GM21529 (cell line): ENCODE measurements at regions not wholly inside any gene's neighbourhood (a gene's known extent, or its start where the extent isn't known, plus 50 kb on each side); places are given as distances from the start of the nearest gene placed in this dataset.
"Not testable (repeated sequence)": the region's sequence is repeated elsewhere in the genome, so short reads cannot be mapped to it uniquely, and the experiment has no call there.

Experiments used
- ATAC-seq: cut with Tn5 transposase; IDR thresholded peaks from one replicate; pipeline ENCODE4 v1.9.1; 2021; ENCODE audit not compliant: unreplicated experiment

DNA sequence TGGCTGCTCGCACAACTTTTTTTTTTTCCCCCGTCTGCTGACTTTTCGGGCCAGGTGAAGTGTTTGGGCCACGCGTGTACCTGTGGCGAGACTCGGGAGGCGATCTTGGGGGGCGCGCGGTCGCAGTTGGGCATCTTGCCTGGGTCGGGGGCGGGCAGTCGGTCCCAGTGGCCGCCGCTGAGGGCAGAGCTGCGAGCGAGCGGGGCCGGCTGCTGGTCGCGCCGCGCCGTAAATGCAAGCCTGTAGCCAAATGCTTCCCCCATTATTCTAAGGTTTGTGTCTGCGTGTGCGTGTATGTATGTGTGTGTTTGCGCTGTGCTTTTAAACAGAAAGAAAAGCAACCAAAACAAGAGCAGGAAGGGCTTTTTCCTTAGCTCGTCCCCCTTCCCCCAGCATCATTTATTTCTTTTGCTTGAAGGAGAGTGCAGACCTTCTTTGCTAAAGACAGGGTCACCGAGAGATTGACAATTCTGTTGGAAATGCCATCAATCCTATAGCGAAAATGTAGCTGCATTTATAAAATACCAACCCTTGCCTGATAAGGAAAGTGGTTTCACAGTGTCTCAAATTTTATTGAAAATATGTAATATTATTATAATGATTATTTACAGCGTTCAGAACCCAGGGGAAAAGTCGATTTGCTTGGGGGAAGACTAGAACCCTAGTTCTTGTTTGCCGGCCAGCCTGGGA lies 143.2 kb upstream of the ZNF536 start:
- no peak for ATAC-seq

DNA sequence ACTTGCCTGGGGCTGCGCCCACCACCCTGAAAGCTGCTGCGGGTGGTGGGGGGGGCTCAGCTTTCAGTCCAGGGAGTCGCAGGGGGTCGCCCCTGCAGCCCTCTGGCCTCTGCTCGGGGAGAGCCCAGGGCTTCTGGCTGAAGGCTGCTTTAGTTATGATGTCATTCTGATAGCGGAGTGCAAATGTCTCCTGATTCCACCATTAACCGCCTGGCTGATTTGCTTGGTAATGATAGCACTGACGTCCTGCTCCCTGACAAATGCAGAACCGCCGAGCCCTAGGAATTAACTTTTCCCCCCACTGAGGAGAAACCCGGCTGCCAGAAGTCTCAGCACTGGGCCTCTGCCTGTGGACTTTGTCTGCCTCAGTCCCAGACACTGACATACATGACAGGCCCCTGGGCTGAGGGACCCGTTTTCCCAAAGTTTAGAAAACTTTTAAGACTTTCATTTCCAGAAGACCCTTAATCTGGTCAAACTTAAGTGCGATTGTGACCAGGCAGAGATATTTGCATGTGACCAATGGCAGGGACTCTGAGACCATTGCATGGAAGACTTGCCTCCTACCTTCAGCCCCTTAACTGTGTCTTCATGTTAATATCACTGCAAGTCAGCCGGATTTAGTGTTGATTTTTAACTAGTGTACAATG lies 142.5 kb upstream of the ZNF536 start:
- ATAC-seq: no peak

DNA sequence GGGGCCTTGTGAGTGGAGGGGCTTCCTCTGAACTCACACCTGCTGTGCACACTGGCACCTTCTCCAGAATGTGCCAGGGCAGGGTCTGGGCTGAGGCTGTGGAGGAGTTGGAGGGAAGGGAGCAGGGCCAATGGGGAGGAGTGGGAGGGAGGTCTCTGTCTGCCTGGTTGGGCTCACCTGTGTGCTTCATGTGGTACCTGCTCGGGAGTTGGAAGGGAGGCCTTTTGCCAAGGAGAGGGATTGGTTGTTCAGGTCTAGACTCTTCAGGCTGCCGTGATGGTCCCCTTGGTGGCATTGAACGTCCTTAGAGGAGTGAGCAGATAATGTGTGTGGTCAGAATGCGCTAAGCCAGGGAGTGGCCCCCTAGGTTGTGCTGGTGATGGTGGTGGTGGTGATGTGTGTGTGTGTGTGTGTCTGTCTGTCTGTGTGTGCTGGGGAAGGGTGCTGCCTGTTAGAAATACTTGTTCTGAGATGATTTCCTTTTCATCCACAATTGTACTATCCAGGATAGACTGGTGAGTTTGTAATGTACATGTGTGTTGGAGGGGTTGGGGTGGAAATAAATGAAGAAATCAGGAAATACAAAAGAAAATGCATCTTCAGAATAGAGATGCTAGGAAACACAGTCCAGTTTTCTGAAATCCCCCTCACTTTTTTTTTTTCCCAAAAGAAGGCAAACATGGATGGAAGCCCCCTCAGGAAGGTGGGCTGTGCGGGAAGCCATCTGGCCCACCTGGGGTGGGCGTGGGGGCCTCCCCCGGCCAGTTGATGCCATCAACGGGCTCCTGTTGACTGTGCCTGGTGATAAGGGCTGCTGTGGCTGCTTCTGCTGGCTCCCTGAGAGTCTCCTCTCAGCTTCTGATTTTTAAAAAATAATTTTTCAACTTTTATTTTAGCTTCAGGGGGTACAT lies 140.5 kb upstream of the ZNF536 start:
- ATAC-seq: no peak

DNA sequence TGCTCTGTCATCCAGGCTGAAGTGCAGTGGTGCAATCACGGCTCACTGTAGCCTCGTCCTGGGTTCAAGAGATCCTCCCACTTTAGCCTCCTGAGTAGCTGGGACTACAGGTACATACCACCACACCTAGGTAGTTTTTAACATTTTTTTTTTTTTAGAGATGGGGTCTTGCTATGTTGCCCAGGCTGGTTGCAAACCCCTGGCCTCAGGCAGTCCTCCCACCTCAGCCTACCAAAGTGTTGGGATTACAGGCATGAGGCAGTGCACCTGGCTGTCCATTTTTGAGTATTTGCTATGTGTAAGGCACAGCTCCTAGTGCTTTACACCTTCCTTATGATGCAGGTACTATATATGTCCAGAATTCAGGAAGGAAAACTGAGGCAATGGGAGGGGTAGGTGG lies 138.8 kb upstream of the ZNF536 start:
- ATAC-seq: no peak

DNA sequence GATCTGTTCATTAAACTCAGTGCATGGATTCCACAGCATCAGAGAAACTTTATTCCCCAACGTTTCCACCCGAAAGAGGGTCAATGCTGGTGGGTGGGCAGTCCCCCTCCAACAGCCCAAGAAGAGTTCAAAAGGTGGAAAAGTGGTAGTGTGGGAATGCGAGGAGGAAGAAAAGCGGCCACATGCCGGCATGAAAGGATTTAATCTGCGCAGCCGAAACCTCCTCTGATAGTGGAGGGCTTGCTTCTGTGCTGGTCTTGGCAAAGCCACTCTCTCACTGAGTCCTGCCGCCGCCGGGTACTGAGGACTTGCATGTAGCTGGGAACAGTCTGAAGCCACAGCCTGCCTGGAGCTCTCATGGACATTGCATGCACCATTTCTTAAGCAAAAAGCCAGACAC lies 136.2 kb upstream of the ZNF536 start:
- no peak for ATAC-seq

DNA sequence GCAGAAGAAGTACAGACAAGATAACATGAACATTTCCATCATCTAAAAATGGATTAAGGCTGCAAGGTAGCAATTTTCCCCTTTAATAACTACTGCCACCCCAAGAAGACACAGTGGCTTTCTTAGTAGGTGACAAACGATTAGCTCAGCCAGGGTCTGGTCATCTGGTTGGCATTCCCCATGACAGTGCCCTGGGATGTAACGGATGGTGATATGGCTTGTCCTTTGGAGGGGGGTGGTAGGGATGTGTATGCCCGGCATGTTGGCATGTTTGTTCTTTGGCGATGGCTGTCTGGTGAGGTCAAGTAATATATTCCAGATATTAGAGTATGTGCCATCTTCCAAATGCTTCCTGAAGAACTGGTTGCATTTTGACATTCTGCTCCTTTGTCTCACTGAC lies 135.6 kb upstream of the ZNF536 start:
- no peak for ATAC-seq

DNA sequence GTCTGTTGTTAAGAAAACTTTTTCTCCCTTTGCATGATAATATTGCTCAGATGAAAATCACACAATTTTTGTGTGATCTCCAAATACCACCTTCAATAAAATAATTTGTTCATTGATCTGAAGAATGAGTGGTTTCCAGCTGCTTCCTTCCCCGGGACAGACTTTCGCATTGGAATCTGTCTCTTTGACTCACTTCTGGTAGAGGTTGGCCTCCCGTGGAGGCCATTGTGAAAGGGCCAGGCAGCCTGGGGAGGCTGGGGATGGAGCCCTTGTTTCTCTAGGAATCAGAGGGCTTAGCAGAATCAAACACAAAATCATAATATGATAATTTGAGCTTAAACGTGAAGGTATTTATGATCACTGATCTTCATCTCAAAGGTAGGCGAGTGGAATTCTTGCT lies 135.0 kb upstream of the ZNF536 start:
- no peak for ATAC-seq

DNA sequence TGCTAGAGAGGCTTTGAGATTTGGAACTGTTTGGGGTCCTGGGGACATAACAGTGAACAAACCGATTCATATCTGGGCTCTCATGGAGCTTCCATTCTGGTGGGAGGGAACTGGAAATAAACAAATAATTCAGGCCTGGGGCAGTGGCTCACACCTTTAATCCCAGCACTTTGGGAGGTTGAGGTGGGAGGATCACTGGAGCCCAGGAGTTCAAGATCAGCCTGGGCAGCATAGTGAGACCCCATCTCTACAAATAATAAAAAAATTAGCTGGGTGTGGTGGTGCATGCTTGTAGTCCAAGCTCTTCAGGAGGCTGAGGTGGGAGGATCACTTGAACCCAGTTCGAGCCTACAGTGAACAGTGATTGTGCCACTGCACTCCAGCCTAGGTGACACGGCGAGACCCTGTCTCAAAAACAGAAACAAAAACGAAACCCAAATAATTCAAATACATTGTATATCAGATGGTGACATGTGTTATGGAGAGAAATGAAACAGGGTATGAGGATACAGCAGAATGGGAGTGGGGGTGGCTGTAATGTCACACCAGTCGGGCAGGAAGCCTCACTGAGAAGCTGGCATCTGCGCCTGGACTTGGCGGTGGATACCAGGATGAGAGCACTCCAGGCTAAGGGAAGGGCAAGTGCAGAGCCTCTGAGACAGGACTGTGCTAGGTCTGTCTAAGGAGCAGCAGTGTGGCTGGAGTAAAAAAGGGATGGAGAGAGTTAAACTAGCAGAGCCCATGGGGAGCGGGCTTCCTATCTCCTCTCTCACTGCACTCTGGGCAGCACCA lies 131.1 kb upstream of the ZNF536 start:
- ATAC-seq: no peak

DNA sequence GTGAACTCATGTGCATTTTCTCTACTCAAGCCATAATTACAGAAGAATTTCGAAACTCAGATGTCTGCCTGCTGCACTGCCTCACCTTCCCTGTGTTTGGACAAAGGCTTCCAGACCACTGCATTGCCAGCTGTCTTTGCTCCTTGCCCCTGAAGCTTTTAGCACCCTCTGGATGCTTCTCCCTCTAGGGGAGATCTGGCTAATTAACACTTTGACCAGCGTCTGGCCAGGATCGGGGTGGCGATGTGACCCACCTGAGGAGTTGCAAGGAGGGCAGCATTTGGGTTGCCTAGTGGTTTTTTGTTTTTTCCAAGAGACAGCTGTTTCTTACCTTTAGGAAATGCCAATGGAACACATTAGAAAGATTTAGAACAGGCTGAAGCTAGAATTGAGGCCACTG lies 127.7 kb upstream of the ZNF536 start:
- no peak for ATAC-seq

DNA sequence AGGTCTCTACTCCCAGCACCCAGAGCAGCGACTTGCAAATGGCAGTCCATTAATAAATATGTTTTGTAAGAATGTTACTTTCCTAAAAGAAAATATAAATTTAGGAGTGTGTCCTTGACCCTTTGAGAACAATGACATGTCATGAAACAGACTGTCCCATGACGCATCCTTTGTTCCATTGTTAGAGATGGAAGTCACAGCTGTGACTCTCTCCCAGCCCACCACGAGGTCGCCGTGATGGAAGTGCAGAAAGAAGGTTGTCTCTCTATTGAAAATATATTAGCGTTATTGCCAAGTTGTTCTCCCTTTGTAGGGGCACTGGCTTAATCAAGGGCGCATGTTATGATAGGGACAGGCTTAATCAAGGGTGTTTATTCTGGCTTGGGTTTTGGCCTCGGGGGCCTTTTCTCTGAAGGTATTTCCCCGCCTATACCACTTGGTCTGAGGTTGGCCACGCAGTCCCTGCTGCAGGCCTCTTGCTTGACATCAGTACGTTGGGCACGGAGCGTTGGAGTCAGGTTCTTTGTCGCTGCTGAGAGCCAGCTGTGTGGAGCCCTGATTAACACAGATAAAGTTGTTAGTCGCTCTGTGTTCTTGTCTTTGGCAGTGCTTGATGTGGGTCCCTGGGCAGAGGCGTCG lies 126.7 kb upstream of the ZNF536 start:
- ATAC-seq: no peak

DNA sequence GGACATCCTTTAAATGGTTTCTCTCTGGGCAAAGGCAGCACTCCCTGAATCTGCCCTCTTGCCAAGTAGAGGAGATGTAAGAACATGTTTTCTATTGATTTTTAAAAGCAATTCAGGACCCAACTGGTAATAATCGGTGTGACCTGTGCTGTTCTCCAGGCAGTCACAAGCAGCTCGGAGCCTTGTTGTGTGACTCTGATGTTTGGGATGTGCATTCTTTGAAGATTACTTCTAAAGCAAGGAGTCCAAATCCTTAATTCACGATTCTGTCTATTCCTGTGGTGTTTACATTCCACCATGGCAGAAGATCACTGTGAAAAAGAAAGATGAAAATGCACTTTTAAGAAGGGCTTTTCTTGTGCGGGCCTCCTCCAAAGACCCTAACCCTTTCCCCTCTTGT lies 122.3 kb upstream of the ZNF536 start:
- ATAC-seq: no peak

DNA sequence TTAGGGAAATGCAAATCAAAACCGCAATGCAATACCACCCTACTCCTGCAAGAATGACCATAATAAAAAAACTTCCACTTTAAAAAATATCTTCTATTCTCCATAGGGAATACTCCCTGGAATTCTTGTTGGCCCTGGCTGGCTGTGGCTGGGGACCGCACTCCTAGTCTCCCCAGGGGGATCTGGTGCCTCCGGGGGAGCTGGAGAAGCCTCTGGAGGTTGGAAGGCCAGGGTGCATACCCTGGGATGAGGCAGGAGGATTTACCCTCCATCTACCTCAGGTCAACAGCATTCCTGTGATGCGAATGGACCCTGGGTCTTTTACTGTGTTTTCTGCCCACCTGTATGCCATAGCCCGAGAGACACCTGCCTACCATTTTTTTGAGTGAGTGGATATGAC lies 120.0 kb upstream of the ZNF536 start:
- ATAC-seq: no peak

DNA sequence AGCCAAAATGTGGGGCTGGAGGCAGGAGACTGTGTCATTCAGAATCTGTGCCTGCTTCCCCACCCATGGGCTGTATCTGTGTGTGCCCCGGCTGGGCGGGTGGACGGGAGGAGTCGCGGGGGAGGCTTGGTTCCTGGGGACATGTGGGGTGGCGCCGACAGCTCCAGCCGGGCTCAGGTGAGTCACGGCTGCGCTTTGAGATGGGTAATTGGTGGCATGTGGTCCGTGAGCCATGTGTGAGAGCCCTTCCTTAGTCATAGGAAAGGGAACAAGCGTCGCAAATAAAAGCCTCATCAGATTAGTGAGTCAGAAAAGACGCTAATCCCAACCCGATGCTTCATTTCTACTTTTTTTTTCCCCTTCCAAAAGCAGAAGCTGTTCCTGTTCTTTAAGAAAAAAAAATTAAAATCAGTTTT lies 118.6 kb upstream of the ZNF536 start:
- ATAC-seq: no peak

DNA sequence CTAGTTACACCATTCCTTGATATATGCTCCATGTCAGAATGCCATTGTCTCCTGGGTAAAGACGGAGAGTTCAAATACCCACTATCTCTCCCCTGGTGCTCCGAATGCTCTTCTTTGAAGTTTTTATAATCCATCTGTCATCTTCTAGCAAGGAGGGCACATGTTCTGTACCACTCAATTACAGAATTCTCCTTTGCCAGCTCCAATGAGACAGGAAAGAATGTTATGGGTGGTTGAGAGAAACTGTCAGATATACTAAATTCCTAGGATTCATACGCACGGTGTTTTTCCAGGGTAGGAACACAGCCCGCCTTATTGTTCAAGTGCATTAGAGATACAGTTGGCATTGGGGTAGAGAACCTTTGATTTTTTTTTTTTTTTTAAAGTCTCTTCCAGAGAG lies 118.0 kb upstream of the ZNF536 start:
- no peak for ATAC-seq

DNA sequence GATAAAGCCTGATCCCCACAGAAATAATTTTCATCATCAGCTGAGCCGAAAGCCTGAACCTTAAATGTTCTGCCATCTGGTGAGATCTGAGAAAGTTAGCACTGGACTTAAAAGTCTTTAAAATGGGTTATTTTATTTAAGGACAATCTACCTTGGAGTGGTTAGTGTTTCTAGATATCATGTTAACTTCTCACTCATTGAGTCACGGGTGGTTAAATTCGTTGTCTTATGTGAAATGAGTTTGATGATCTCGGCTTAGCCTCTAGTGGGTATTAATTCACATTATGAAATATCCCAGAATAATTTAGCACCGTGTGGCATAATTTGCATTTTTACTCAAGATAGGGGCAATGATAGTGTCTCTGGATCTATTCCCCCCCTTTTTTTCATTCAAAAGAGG lies 117.4 kb upstream of the ZNF536 start:
- ATAC-seq: no peak

DNA sequence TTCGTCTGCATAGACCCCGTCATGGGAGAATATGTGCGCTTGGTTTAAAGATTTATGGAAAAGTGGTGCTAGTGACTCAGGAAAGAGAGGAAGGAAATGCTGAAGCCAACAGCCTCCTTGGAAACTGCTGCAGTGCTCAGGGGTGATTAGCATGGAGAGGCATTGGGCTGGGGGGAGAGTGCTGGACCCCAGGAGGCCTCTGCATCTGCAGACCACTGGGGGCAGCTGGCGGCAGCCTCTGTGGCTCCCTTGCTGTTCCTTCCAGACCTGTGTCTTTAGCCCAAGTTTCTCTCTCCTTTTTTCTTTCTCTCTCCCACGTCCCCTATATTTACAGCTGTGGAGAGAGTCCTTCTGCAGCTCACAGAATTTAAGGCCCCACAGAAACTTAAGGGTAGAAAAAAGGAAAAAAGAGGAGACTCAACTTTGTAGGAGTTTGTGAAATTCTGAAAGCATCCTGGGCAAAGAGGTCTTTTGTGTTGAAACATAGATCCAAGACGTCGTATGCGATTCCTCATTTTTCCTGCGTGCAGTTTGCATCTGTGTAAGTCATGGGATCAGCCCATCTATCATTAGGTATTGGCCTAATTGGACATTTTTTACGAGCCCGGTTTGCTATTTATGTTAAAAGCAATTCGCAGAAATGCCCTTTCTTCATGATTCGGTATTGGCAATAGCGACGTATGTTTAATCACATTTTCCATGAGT lies 116.2 kb upstream of the ZNF536 start:
- ATAC-seq: no peak

DNA sequence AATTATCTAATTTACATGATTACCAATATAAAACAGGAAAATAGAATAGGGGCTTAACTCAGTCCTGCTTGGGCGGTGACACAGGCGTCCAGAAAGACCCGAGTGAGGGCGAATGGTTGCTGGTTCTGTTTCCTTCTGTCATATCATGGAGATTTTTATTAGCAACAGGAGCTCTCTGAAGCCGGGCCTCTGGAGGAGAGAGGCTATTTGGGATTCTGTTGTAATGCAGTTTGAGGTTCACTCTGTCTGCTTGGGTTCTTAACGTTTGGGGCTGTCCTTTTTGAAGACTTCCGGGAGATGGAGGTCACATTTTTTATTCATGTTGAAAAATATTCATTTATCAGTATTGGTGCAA lies 115.7 kb upstream of the ZNF536 start:
- no peak for ATAC-seq

DNA sequence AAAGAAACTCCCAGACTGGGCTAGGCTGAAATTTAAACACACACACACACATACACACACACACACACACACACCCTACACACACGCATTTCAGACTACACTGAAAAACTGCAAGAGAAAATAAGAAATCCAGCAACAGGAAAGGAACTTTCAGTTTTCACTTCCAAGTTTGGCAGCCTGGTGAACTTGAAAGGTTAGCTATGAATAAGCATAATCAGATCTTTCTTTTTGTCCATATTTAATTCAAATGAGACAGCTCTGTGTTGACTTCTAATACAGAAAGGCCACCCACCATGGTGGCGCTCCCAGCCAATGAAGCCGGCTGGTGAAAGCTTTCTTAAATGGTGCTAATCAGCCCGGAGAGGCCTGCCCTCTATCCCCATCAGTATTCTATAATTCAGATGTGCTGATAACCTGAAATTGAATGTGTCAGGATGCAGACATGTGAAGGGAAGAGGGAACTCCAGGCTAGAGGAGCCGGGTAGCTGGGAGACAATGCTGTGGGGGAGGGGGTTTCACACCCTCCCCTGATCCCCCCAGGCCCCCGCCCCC lies 108.3 kb upstream of the ZNF536 start:
- no peak for ATAC-seq

DNA sequence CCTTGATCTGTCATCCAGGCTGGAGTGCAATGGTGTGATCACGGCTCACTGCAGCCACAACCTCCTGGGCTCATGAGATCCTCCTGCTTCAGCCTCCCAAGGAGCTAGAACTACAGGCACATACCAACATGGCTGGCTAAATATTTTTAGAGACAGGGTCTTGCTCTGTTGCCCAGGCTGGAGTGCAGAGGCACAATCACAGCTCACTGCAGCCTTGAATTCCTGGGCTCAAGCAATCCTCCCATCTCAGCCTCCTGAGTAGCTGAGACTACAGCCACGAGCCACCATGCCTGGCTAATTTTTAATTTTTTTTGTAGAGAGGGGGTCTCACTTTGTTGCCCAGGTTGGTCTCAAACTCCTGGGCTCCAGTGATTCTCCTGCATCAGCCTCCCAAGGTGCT lies 106.3 kb upstream of the ZNF536 start:
- not testable (repeated sequence) for ATAC-seq

DNA sequence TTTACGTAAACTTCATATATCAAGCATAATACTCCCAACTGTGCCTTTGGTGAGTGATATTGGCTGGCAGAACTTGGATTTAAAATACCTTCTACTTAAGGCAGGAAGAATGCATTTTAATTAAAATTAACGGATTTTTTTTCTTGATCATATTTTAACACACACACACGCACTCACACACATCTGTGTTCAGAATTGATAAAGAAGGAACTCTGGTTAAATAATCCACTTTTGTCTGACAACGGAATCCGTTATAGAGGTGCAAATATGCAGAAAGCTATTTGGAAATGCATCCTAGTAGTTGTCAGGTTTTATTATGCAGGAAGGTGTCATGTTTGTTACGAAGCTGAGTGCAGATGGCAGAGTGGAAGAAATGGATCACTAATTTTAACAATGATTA lies 105.5 kb upstream of the ZNF536 start:
- ATAC-seq: no peak
